Mucosa of descending colon (tissue), 3 donors: ENCODE measurements at regions not wholly inside any gene's neighbourhood (a gene's known extent, or its start where the extent isn't known, plus 50 kb on each side); places are given as distances from the start of the nearest gene placed in this dataset.

Experiments
- ATAC-seq: fragments of 200-7000 bp; cut with Tn5 transposase; one replicate; pipeline ENCODE4 v1.9.1; 2020; ENCODE audit warnings: mild to moderate bottlenecking, moderate library complexity
- DNase-seq, 3 donors: peaks; one replicate each; pipeline ENCODE4 v3.0.0-alpha.2; 2020
- H3K36me3 ChIP-seq: fragments of 200-600 bp; one replicate; pipeline ENCODE4 v1.8.0; 2021; ENCODE audit warnings: low read depth, mild to moderate bottlenecking
- H3K4me1 ChIP-seq: fragments of 200-600 bp; one replicate; pipeline ENCODE4 v1.8.0; 2021; ENCODE audit warnings: low read depth, mild to moderate bottlenecking
- H3K4me3 ChIP-seq: fragments of 200-600 bp; one replicate; pipeline ENCODE4 v1.8.0; 2021; ENCODE audit warnings: mild to moderate bottlenecking
- H3K9me3 ChIP-seq: fragments of 200-600 bp; one replicate; pipeline ENCODE4 v1.8.0; 2021; ENCODE audit warnings: mild to moderate bottlenecking
- intact Hi-C, 2 donors: fragments of 100-400 bp; cut with DNase I in 1 of 2; cut with micrococcal nuclease in 1 of 2; formaldehyde crosslinking; loops; one replicate each; pipeline versions ENCODE4 v1.11.0 to v1.11.1; 2022; cut with DNase I, micrococcal nuclease
- TF ChIP-seq, protein P1 (sequence below): fragments of 200-600 bp; IDR thresholded peaks from one replicate; pipeline ENCODE4 v1.8.0; 2022; ENCODE audit warnings: antibody characterized with exemption, mild to moderate bottlenecking
- donor health status: DM: no; HTN: no; CAD: no; lungs with moderate emphysema.
- donor health status: DM: no; HTN: no; CAD: no.
- donor health status: DM: no; HTN: yes; CAD: no.

DNA sequence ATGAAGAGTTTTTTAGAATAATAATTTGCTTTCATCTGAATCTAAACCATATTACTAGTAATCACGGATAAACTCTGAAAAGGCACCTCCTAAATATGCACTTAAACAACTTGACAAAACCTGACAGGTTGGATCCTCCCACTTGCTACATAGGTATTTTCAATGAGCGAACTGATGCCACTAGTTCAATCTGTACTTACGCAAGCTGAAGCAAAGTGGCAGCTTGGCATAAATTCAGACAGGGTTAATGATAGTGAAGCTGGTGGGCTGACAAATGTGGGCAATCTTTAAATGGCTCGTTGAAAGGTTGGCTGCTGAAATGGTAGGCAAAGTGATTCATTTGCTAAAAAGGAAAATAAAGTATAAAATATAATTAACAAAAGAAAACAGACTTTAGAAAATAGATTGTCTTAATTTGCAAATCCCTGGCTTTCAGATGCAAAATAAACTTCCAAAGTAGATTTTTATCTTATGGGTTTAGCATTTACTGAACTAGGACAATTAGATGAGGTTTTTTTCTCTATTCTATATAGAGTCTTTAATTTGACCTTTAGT lies 1713.5 kb upstream of the SLC39A10 start:
- Histone ChIP-seq H3K9me3 (no peaks in the 10 kb centered on the region), H3K4me1 (no peaks in the 10 kb centered on the region), H3K4me3 (no peak overlapping the region), H3K36me3 (no peaks in the 10 kb centered on the region)
- TF ChIP-seq, protein P1, sequence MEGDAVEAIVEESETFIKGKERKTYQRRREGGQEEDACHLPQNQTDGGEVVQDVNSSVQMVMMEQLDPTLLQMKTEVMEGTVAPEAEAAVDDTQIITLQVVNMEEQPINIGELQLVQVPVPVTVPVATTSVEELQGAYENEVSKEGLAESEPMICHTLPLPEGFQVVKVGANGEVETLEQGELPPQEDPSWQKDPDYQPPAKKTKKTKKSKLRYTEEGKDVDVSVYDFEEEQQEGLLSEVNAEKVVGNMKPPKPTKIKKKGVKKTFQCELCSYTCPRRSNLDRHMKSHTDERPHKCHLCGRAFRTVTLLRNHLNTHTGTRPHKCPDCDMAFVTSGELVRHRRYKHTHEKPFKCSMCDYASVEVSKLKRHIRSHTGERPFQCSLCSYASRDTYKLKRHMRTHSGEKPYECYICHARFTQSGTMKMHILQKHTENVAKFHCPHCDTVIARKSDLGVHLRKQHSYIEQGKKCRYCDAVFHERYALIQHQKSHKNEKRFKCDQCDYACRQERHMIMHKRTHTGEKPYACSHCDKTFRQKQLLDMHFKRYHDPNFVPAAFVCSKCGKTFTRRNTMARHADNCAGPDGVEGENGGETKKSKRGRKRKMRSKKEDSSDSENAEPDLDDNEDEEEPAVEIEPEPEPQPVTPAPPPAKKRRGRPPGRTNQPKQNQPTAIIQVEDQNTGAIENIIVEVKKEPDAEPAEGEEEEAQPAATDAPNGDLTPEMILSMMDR, result no peak
- intact Hi-C loops, result no loop called here
- DNase-seq, result no peak
- no peak for ATAC-seq

DNA sequence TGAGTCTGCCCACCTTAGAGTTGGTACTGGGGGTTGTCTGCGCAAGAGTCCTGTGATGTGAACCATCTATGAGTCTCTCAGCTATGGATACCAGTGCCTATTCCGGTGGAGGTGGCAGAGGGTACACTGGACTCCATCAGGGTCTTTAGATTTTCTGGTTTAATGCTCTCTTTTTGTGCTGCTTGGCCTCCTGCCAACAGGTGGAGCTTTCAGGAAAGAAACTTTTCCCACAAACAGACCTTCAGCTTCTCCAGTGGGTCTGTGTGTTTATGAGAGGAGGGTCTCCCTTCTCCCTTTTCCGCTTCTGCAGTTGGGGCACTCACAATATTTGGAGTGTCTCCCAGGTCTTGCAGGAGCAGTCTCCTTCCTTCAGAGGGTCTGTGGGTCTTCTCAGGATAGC lies 1721.9 kb upstream of the SLC39A10 start:
- H3K4me3 ChIP-seq, result no peak overlapping the region
- no peak for ATAC-seq
- TF ChIP-seq, protein P1, result no peak
- H3K9me3 ChIP-seq, result no peaks in the 10 kb centered on the region
- no peaks in the 10 kb centered on the region for H3K36me3 ChIP-seq
- intact Hi-C loops, result no loop called here
- H3K4me1 ChIP-seq, result no peaks in the 10 kb centered on the region
- DNase-seq, result no peak

DNA sequence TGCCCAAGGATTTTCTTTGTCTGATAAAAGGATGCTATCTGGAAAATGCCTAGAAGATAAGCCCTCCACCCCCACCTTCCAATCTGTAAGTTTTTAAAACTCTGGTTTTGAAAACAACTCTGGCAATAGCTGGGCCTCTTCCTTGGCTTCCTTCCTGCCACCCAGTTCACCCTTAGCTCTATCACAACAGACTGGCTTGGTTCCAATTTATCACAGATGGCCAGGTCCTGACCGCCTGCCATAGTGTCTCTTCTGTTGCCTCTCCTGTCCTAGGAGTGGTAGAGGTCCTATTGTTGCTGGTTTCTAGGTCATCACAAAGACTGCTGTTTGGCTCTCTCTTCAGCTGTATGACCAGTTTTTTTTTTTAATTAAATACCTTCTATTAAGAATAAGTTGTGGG lies 1727.9 kb upstream of the SLC39A10 start:
- no peaks in the 10 kb centered on the region for H3K9me3 ChIP-seq
- intact Hi-C loops, result no loop called here
- no peak for ATAC-seq
- TF ChIP-seq, protein P1, result no peak
- H3K4me1 ChIP-seq, result no peaks in the 10 kb centered on the region
- no peak overlapping the region for H3K4me3 ChIP-seq
- DNase-seq, result no peak
- no peaks in the 10 kb centered on the region for H3K36me3 ChIP-seq

DNA sequence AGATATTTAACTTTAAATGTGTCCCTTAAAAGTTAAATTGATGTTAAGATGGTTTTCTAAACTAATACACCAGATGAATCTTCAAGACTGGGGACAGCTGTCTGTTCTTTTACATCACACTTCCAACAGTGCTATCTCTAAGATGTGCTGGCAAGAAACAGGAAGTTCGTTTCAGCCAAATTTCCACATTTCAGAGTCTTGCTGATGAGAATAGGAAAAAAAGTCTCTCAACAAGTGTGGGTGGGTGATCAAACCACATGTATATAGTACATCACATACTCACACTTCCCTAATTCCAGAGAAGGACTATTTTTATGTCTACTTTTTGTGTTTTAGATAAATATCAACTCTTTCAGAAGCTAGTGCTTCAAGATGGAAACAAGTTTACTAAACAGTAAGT lies 1712.8 kb upstream of the TMEFF2 start:
- intact Hi-C loops, result no loop called here
- Histone ChIP-seq H3K36me3 (no peaks in the 10 kb centered on the region), H3K9me3 (no peaks in the 10 kb centered on the region), H3K4me3 (no peak overlapping the region), H3K4me1 (no peaks in the 10 kb centered on the region)
- TF ChIP-seq, protein P1, result no peak
- DNase-seq (no peak), ATAC-seq (no peak)

DNA sequence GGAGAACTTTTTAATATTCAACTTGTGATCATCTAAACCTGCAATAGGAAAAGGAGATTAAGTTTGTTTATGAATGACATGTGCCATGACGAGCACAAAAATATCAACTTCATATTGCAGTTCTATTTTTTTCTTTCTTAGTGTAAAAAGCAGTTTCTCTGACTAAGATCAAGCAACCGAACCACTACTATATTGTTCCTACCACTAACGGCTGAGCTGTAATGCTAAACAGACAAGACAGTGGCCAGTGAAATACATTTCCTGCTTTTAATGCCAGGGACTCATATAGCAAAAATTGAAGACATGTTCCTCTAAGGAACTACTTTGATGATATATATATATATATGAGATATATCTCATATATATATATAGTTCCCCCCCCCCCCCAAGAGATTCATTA lies 1705.6 kb upstream of the TMEFF2 start:
- TF ChIP-seq, protein P1, result no peak
- Histone ChIP-seq H3K36me3 (no peaks in the 10 kb centered on the region), H3K4me1 (no peaks in the 10 kb centered on the region), H3K9me3 (no peaks in the 10 kb centered on the region), H3K4me3 (no peak overlapping the region)
- intact Hi-C loops, result no loop called here
- ATAC-seq (no peak), DNase-seq (no peak)

DNA sequence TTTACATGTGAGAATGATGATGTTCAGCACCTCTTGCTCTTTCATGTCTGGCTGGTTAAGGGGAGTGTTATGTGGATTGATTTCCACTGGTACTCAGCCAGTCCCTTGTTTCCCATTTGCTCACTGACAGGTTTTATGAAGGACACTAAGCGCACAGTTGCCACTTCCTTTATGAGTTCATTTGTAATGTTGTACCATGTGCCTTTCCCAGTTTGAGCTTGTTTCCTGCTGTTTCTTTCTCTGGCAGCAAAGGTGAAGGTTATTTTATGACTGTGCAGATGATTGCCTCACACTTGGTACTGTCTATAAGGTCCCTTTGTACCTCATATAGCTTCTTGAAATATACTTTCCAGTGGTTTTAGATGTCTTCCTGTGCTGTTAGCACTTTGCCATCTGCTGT lies 1700.5 kb upstream of the TMEFF2 start:
- Histone ChIP-seq H3K9me3 (no peaks in the 10 kb centered on the region), H3K4me3 (no peak overlapping the region), H3K4me1 (no peaks in the 10 kb centered on the region), H3K36me3 (no peaks in the 10 kb centered on the region)
- TF ChIP-seq, protein P1, result no peak
- no peak for DNase-seq
- ATAC-seq, result no peak
- intact Hi-C loops, result no loop called here
